ENCODE measurements at regions not wholly inside any gene's neighbourhood (a gene's known extent, or its start where the extent isn't known, plus 50 kb on each side); places are given as distances from the start of the nearest gene placed in this dataset.

- WGBS, 2 experiments (ENCODE audit: low coverage in 1 of 2, low lambda C conversion rate in 2 of 2, missing lambda C conversion rate in 2 of 2) = 24 to 25% methylated on average over 2 of the region's 2 CpGs
- Histone ChIP-seq H3K4me3 (no peak overlapping the region), H3K9me2 (ENCODE audit: insufficient read depth) (no peaks in the 10 kb centered on the region), H3F3A (ENCODE audit: insufficient read depth) (no peaks in the 10 kb centered on the region), H3K4me1 (ENCODE audit: insufficient read depth) (no peaks in the 10 kb centered on the region), H3K9ac (no peak overlapping the region), H3K27me3 (replicated peaks; ENCODE audit: insufficient read depth) (0 out of 2 replicates have a peak, but pooled peaks cover 9% of the 10 kb centered on the region), H4K20me1 (ENCODE audit: insufficient read depth) (no peaks in the 10 kb centered on the region), H3K4me2 (ENCODE audit: unreplicated experiment) (no peak overlapping the region), H3K27ac (no peak overlapping the region), H3K79me2 (ENCODE audit: insufficient read depth) (no peaks in the 10 kb centered on the region), H3K36me3 (ENCODE audit: low read depth) (no peaks in the 10 kb centered on the region), H2AFZ (no peak overlapping the region), H3K9me3 (ENCODE audit: low read depth) (no peaks in the 10 kb centered on the region)
- TF ChIP-seq EZH2 (IDR thresholded peaks at IDR 0.05; ENCODE audit: insufficient read depth, poor library complexity, severe bottlenecking) = no peak
- TF ChIP-seq EZH2phosphoT487 (IDR thresholded peaks at IDR 0.05; ENCODE audit: insufficient read depth, low read depth) = no peak
- peak; percentile 51 for DNase-seq
- in situ Hi-C loops (cut with MboI) = no loop called here
These were observed 52.5 kb upstream of the ATP2C1 start for GRCh38 chr3:130841357-130841756.

DNA sequence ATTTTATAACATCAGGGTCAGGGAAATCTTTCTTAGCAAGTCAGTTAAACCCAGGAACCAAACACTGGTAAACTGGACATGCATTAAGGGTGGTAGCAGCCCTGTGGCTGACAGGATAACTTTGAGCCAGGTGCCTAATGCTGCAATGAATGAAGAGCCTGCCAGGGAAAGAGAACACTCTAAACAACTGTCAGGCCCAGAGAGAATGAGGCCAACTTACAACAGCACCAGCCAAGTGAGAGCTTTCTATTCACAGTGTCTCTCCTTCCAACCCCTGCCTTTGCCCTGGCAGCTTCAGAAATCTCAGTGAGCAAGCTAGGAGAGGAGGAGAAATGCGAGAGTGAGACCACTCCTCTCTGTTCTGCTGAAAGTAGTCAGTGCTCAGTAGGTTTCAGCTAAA, 50.4 kb upstream of the ATP2C1 start:
- H3K27me3 ChIP-seq (replicated peaks; ENCODE audit: insufficient read depth) = peaks cover 9% of the 10 kb centered on the region; the same call in 1 of the 2 replicates
- H3K27ac ChIP-seq = no peak overlapping the region
- TF ChIP-seq EZH2phosphoT487 (IDR thresholded peaks at IDR 0.05; ENCODE audit: insufficient read depth, low read depth) = no peak
- no peak for TF ChIP-seq EZH2 (IDR thresholded peaks at IDR 0.05; ENCODE audit: insufficient read depth, poor library complexity, severe bottlenecking)
- H3K4me3 ChIP-seq = no peak overlapping the region
- 12 to 13% methylated on average over 1 of the region's 1 CpG for WGBS, 2 experiments (ENCODE audit: low coverage in 1 of 2, low lambda C conversion rate in 2 of 2, missing lambda C conversion rate in 2 of 2)
- H3K9me2 ChIP-seq (ENCODE audit: insufficient read depth) = no peaks in the 10 kb centered on the region
- no peak overlapping the region for H2AFZ ChIP-seq
- no peaks in the 10 kb centered on the region for H3K4me1 ChIP-seq (ENCODE audit: insufficient read depth)
- H3K79me2 ChIP-seq (ENCODE audit: insufficient read depth) = no peaks in the 10 kb centered on the region
- no peaks in the 10 kb centered on the region for H3K36me3 ChIP-seq (ENCODE audit: low read depth)
- in situ Hi-C loops (cut with MboI) = no loop called here
- H3F3A ChIP-seq (ENCODE audit: insufficient read depth) = no peaks in the 10 kb centered on the region
- no peaks in the 10 kb centered on the region for H3K9me3 ChIP-seq (ENCODE audit: low read depth)
- no peaks in the 10 kb centered on the region for H4K20me1 ChIP-seq (ENCODE audit: insufficient read depth)
- no peak overlapping the region for H3K4me2 ChIP-seq (ENCODE audit: unreplicated experiment)
- no peak overlapping the region for H3K9ac ChIP-seq
- no peak for DNase-seq
